Vagina (tissue), 2 donors: ENCODE measurements at regions not wholly inside any gene's neighbourhood (a gene's known extent, or its start where the extent isn't known, plus 50 kb on each side); places are given as distances from the start of the nearest gene placed in this dataset.

Source experiments
- DNase-seq, 2 donors: peaks; one replicate each; pipeline ENCODE4 v3.0.0-alpha.2; 2017; ENCODE audit errors: extremely low spot score in 2 of 2
- H3K27ac ChIP-seq: fragments of 200-600 bp; sonication (generic); one replicate; pipeline ENCODE4 v1.5.1; 2019
- H3K27me3 ChIP-seq: fragments of 200-600 bp; sonication (generic); one replicate; pipeline ENCODE4 v1.5.1; 2019
- H3K36me3 ChIP-seq, 2 donors: fragments of 200-600 bp; sonication (generic); one replicate each; pipeline ENCODE4 v1.5.1; 2017 to 2019
- H3K4me1 ChIP-seq: fragments of 200-600 bp; sonication (generic); one replicate; pipeline ENCODE4 v1.5.1; 2019
- H3K4me3 ChIP-seq, 2 donors: fragments of 200-600 bp; sonication (generic); 1 replicate in 1 of 2; 2 replicates in 1 of 2; pipeline ENCODE4 v1.5.1; 2016 to 2019
- H3K9me3 ChIP-seq: fragments of 200-600 bp; sonication (generic); one replicate; pipeline ENCODE4 v1.5.1; 2019
- POLR2A ChIP-seq, 2 donors: fragments of 450-650 bp; IDR thresholded peaks; one replicate each; pipeline ENCODE4 v1.6.1; 2017; ENCODE audit warnings: antibody characterized with exemption in 2 of 2, mild to moderate bottlenecking in 2 of 2, moderate library complexity in 2 of 2
- POLR2AphosphoS5 ChIP-seq, 2 donors: sonication (generic); formaldehyde crosslinking; IDR thresholded peaks; one replicate each; pipeline ENCODE4 v1.9.0; 2017; ENCODE audit warnings: antibody characterized with exemption in 2 of 2, mild to moderate bottlenecking in 2 of 2, low read depth in 1 of 2; ENCODE audit not compliant: insufficient read depth in 1 of 2
- intact Hi-C: fragments of 100-400 bp; cut with DNase I; formaldehyde crosslinking; loops from one replicate; pipeline ENCODE4 v1.15.1; 2023
- TF ChIP-seq, protein P1 (sequence below), 3 experiments: fragments of 450-650 bp in 2 of 3; fragments of 200-600 bp in 1 of 3; sonication (generic) in 1 of 3; IDR thresholded peaks; one replicate each; pipeline ENCODE4 v1.5.1; 2017 to 2019; ENCODE audit warnings: antibody characterized with exemption in 3 of 3, mild to moderate bottlenecking in 2 of 3, moderate library complexity in 2 of 3

DNA sequence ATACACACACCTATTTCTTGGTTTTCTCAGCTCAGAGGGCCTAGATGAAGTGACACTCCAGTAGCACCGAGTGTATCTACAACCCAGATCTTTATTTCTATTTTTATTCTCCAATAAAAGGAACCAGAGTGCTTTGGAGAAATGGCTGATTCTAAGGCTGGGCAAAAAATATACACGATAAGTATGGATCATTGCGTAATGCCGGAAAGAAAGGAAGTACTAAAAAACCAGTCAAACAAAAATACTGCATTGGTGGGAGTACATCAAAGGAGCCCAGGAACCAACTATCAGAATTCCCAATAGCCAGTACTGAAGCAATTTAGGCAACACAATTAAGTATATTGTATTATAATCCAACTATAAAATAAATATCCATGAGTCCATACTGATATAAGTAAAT is 400.9 kb upstream of the CCDC196 start:
- H3K4me3 ChIP-seq, result no peak overlapping the region
- DNase-seq, result no peak
- no peaks in the 10 kb centered on the region for H3K27me3 ChIP-seq
- H3K36me3 ChIP-seq, result no peaks in the 10 kb centered on the region
- no peaks in the 10 kb centered on the region for H3K9me3 ChIP-seq
- intact Hi-C loops, result no loop called here
- TF ChIP-seq POLR2A (IDR thresholded peaks at IDR 0.05), result no peak
- no peak for TF ChIP-seq POLR2AphosphoS5 (IDR thresholded peaks at IDR 0.05; ENCODE audit: insufficient read depth in 1 of 2, low read depth in 1 of 2)
- TF ChIP-seq, protein P1, sequence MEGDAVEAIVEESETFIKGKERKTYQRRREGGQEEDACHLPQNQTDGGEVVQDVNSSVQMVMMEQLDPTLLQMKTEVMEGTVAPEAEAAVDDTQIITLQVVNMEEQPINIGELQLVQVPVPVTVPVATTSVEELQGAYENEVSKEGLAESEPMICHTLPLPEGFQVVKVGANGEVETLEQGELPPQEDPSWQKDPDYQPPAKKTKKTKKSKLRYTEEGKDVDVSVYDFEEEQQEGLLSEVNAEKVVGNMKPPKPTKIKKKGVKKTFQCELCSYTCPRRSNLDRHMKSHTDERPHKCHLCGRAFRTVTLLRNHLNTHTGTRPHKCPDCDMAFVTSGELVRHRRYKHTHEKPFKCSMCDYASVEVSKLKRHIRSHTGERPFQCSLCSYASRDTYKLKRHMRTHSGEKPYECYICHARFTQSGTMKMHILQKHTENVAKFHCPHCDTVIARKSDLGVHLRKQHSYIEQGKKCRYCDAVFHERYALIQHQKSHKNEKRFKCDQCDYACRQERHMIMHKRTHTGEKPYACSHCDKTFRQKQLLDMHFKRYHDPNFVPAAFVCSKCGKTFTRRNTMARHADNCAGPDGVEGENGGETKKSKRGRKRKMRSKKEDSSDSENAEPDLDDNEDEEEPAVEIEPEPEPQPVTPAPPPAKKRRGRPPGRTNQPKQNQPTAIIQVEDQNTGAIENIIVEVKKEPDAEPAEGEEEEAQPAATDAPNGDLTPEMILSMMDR (IDR thresholded peaks at IDR 0.05), result no peak
- no peak overlapping the region for H3K27ac ChIP-seq
- H3K4me1 ChIP-seq, result no peaks in the 10 kb centered on the region

DNA sequence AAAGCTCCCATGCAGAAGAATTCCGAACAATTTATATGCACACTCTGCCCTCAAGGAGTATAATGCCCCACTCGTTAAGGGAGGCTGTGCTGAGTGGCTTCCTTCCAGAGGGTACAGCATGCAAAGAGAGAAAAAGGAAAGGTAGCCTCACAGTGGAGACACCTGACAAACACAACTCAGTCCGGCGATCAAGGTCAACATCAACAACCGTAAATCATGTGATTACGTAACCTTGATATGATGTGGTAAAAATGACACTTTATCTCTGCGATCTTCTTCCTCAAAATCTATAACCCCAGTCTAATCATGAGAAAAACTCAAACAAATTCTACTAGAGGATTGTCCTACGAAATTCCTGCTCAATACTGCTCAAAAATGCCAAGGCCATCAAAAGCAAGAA is 400.5 kb upstream of the CCDC196 start:
- no peaks in the 10 kb centered on the region for H3K9me3 ChIP-seq
- H3K4me1 ChIP-seq, result no peaks in the 10 kb centered on the region
- no peak overlapping the region for H3K4me3 ChIP-seq
- TF ChIP-seq POLR2A (IDR thresholded peaks at IDR 0.05), result no peak
- TF ChIP-seq, protein P1 (IDR thresholded peaks at IDR 0.05), result no peak
- no peak for TF ChIP-seq POLR2AphosphoS5 (IDR thresholded peaks at IDR 0.05; ENCODE audit: insufficient read depth in 1 of 2, low read depth in 1 of 2)
- intact Hi-C loops, result no loop called here
- DNase-seq, result no peak
- no peaks in the 10 kb centered on the region for H3K27me3 ChIP-seq
- no peak overlapping the region for H3K27ac ChIP-seq
- no peaks in the 10 kb centered on the region for H3K36me3 ChIP-seq

DNA sequence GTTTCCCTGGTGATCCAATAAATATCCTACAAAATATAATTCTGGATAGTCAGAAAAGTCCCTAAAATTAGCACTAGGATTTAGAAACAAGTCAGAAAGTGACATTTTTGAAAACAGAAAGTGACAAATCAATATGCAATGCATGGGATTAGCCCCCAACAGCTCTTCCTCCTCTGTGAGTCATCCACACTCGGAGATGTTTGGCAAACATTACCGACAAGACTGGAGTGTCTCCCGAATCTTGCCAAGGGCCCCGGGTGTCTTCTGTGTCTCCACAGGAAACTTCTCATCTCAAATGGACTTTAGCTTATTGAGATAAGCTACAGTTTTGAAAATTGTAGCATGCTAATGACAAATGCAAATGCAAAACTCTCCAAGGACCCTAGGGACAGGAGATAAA is 398.9 kb upstream of the CCDC196 start:
- Histone ChIP-seq H3K9me3 (no peaks in the 10 kb centered on the region), H3K27me3 (no peaks in the 10 kb centered on the region), H3K4me1 (no peaks in the 10 kb centered on the region), H3K27ac (no peak overlapping the region), H3K4me3 (no peak overlapping the region), H3K36me3 (no peaks in the 10 kb centered on the region)
- TF ChIP-seq POLR2AphosphoS5 (IDR thresholded peaks at IDR 0.05; ENCODE audit: insufficient read depth in 1 of 2, low read depth in 1 of 2) (no peak), POLR2A (IDR thresholded peaks at IDR 0.05) (no peak)
- TF ChIP-seq, protein P1 (IDR thresholded peaks at IDR 0.05), result no peak
- no peak for DNase-seq
- intact Hi-C loops, result no loop called here

DNA sequence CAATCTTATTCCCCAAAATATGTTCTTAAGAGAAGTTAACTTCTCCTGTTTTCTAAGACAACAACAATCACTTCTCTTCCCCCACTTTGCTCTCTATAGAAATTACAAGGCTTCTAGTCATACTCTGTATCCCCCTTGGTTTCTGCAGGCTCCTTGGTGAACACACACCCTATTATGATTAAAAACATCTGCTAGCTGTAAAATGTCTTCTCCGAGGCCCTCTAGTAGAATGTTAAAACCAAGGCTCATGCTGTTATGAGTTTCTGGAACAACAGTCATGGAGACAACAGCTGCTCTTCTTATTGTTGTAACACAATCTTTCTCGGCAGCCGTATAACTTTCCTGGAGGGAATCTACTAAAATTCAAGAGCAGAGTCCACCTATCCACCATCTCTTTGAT is 397.5 kb upstream of the CCDC196 start:
- no peaks in the 10 kb centered on the region for H3K9me3 ChIP-seq
- TF ChIP-seq, protein P1 (IDR thresholded peaks at IDR 0.05), result no peak
- TF ChIP-seq POLR2A (IDR thresholded peaks at IDR 0.05), result no peak
- TF ChIP-seq POLR2AphosphoS5 (IDR thresholded peaks at IDR 0.05; ENCODE audit: insufficient read depth in 1 of 2, low read depth in 1 of 2), result no peak
- no peak overlapping the region for H3K4me3 ChIP-seq
- DNase-seq, result no peak
- H3K36me3 ChIP-seq, result no peaks in the 10 kb centered on the region
- H3K27ac ChIP-seq, result no peak overlapping the region
- H3K27me3 ChIP-seq, result no peaks in the 10 kb centered on the region
- no peaks in the 10 kb centered on the region for H3K4me1 ChIP-seq
- intact Hi-C loops, result no loop called here

DNA sequence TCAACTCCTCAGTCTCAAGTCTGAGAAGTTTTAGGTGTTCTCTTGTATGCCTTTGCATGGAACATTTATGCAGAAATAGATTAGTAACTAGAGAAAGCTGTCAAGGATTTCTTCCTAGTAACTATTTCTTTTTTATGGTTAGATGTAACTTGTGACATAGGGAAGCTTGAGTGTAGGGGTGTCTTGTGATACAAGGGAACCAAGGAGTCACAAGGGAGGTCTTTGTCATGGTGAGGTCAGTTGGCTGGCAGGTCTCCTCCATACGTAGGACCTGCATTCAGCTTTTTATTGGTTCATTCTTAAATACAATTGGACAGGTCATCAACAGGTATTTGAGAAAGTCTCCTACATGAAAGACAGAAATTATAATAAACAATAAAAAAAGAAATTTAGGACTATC is 394.0 kb upstream of the CCDC196 start:
- intact Hi-C loops, result no loop called here
- no peaks in the 10 kb centered on the region for H3K27me3 ChIP-seq
- H3K4me3 ChIP-seq, result no peak overlapping the region
- no peak overlapping the region for H3K27ac ChIP-seq
- no peaks in the 10 kb centered on the region for H3K36me3 ChIP-seq
- H3K4me1 ChIP-seq, result no peaks in the 10 kb centered on the region
- H3K9me3 ChIP-seq, result no peaks in the 10 kb centered on the region
- TF ChIP-seq, protein P1 (IDR thresholded peaks at IDR 0.05), result no peak
- TF ChIP-seq POLR2A (IDR thresholded peaks at IDR 0.05) (no peak), POLR2AphosphoS5 (IDR thresholded peaks at IDR 0.05; ENCODE audit: insufficient read depth in 1 of 2, low read depth in 1 of 2) (no peak)
- no peak for DNase-seq
